ENCODE measurements at regions not wholly inside any gene's neighbourhood (a gene's known extent, or its start where the extent isn't known, plus 50 kb on each side); places are given as distances from the start of the nearest gene placed in this dataset.

GRCh38 chr12:125233319-125233718 lies 168.1 kb downstream of the AACS start:
- Histone ChIP-seq H3K27ac (ENCODE audit: low read depth, low read length) (no peak overlapping the region), H3K4me3 (ENCODE audit: insufficient read depth, low read length, poor library complexity, severe bottlenecking) (no peak overlapping the region), H3K9me2 (replicated peaks; ENCODE audit: insufficient read depth, low read length) (no peaks in the 10 kb centered on the region), H3K79me2 (ENCODE audit: insufficient read depth, low read length) (no peaks in the 10 kb centered on the region), H2AFZ (ENCODE audit: low read depth, low read length, severe bottlenecking) (no peak overlapping the region), H3K9me3 (ENCODE audit: insufficient read depth, low read length) (no peaks in the 10 kb centered on the region), H3K9ac (ENCODE audit: low read length) (no peak overlapping the region), H3K4me2 (ENCODE audit: low read depth, low read length, poor library complexity, severe bottlenecking) (no peak overlapping the region), H3K36me3 (ENCODE audit: low read length) (no peaks in the 10 kb centered on the region), H3K27me3 (ENCODE audit: low read length) (no peaks in the 10 kb centered on the region), H4K20me1 (ENCODE audit: low read depth, low read length) (no peaks in the 10 kb centered on the region), H3F3A (ENCODE audit: insufficient read depth) (no peaks in the 10 kb centered on the region)
- no peak for TF ChIP-seq EZH2phosphoT487 (conservative IDR thresholded peaks at IDR 0.05; ENCODE audit: low read length)
- no peak for TF ChIP-seq CTCF (IDR thresholded peaks at IDR 0.05; ENCODE audit: insufficient read depth, low read length, poor library complexity, severe bottlenecking)

GRCh38 chr12:125239563-125239962 lies 174.3 kb downstream of the AACS start:
- Histone ChIP-seq H3K27ac (ENCODE audit: low read depth, low read length) (no peak overlapping the region), H3F3A (ENCODE audit: insufficient read depth) (no peaks in the 10 kb centered on the region), H4K20me1 (ENCODE audit: low read depth, low read length) (no peaks in the 10 kb centered on the region), H3K36me3 (ENCODE audit: low read length) (no peaks in the 10 kb centered on the region), H3K9me2 (replicated peaks; ENCODE audit: insufficient read depth, low read length) (no peaks in the 10 kb centered on the region), H3K4me2 (ENCODE audit: low read depth, low read length, poor library complexity, severe bottlenecking) (no peak overlapping the region), H3K9ac (ENCODE audit: low read length) (no peak overlapping the region), H3K79me2 (ENCODE audit: insufficient read depth, low read length) (no peaks in the 10 kb centered on the region), H3K27me3 (ENCODE audit: low read length) (no peaks in the 10 kb centered on the region), H2AFZ (ENCODE audit: low read depth, low read length, severe bottlenecking) (no peak overlapping the region), H3K9me3 (ENCODE audit: insufficient read depth, low read length) (no peaks in the 10 kb centered on the region), H3K4me3 (ENCODE audit: insufficient read depth, low read length, poor library complexity, severe bottlenecking) (no peak overlapping the region)
- TF ChIP-seq EZH2phosphoT487 (conservative IDR thresholded peaks at IDR 0.05; ENCODE audit: low read length) (no peak), CTCF (IDR thresholded peaks at IDR 0.05; ENCODE audit: insufficient read depth, low read length, poor library complexity, severe bottlenecking) (no peak)

GRCh38 chr12:125240717-125241116 lies 175.5 kb downstream of the AACS start:
- Histone ChIP-seq H3F3A (ENCODE audit: insufficient read depth) (no peaks in the 10 kb centered on the region), H4K20me1 (ENCODE audit: low read depth, low read length) (no peaks in the 10 kb centered on the region), H3K27me3 (ENCODE audit: low read length) (no peaks in the 10 kb centered on the region), H3K9ac (ENCODE audit: low read length) (no peak overlapping the region), H3K27ac (ENCODE audit: low read depth, low read length) (no peak overlapping the region), H3K9me2 (replicated peaks; ENCODE audit: insufficient read depth, low read length) (no peaks in the 10 kb centered on the region), H3K79me2 (ENCODE audit: insufficient read depth, low read length) (no peaks in the 10 kb centered on the region), H3K4me2 (ENCODE audit: low read depth, low read length, poor library complexity, severe bottlenecking) (no peak overlapping the region), H3K36me3 (ENCODE audit: low read length) (no peaks in the 10 kb centered on the region), H3K9me3 (ENCODE audit: insufficient read depth, low read length) (no peaks in the 10 kb centered on the region), H2AFZ (ENCODE audit: low read depth, low read length, severe bottlenecking) (no peak overlapping the region), H3K4me3 (ENCODE audit: insufficient read depth, low read length, poor library complexity, severe bottlenecking) (no peak overlapping the region)
- no peak for TF ChIP-seq EZH2phosphoT487 (conservative IDR thresholded peaks at IDR 0.05; ENCODE audit: low read length)
- no peak for TF ChIP-seq CTCF (IDR thresholded peaks at IDR 0.05; ENCODE audit: insufficient read depth, low read length, poor library complexity, severe bottlenecking)
